ENCODE measurements at regions not wholly inside any gene's neighbourhood (a gene's known extent, or its start where the extent isn't known, plus 50 kb on each side); places are given as distances from the start of the nearest gene placed in this dataset.

GRCh38 chr6:48615041-48615440 lies 504.0 kb upstream of the PTCHD4 start:
- Histone ChIP-seq H3T11ph (ENCODE audit: low read length) (no peak overlapping the region), H4K5ac (ENCODE audit: insufficient read length, low read depth, low read length) (no peak overlapping the region), H2AFZ (ENCODE audit: low read length) (no peak overlapping the region), H3K14ac (ENCODE audit: insufficient read depth, low read length) (no peak overlapping the region), H2BK5ac (ENCODE audit: insufficient read length, low read length) (no peak overlapping the region), H3K18ac (ENCODE audit: insufficient read length, low read depth, low read length) (no peak overlapping the region), H3K56ac (ENCODE audit: insufficient read length, low read depth, low read length) (no peak overlapping the region), H2BK20ac (ENCODE audit: low read depth, low read length, poor library complexity, severe bottlenecking) (no peak overlapping the region), H3K4me2 (ENCODE audit: insufficient read depth, insufficient read length, low read length) (no peak overlapping the region), H3K9me3 (ENCODE audit: control insufficient read depth, low read depth, low read length) (no peaks in the 10 kb centered on the region), H3K79me1 (ENCODE audit: insufficient read depth, low read depth, low read length, poor library complexity, severe bottlenecking) (no peaks in the 10 kb centered on the region), H4K91ac (ENCODE audit: insufficient read length, low read depth, low read length) (no peak overlapping the region), H3K27me3 (ENCODE audit: insufficient read depth, low read length) (no peaks in the 10 kb centered on the region), H4K20me1 (ENCODE audit: control insufficient read depth, insufficient read depth, insufficient read length) (no peaks in the 10 kb centered on the region), H3K79me2 (ENCODE audit: insufficient read depth, low read length) (no peaks in the 10 kb centered on the region), H2AK5ac (ENCODE audit: insufficient read length, low read length) (no peak overlapping the region), H3K4ac (ENCODE audit: low read depth, low read length) (no peak overlapping the region), H3K23ac (ENCODE audit: insufficient read length, low read depth, low read length) (no peak overlapping the region), H4K8ac (replicated peaks; ENCODE audit: insufficient read length, low read depth, low read length) (no peak overlapping the region), H3K4me1 (ENCODE audit: insufficient read depth, low read length) (no peaks in the 10 kb centered on the region), H3K9ac (ENCODE audit: extremely low read depth, insufficient read length, low read length) (no peak overlapping the region), H3K23me2 (ENCODE audit: insufficient read length, low read depth, low read length, poor library complexity, severe bottlenecking) (no peaks in the 10 kb centered on the region), H2BK15ac (ENCODE audit: low read depth, low read length) (no peak overlapping the region), H2BK120ac (ENCODE audit: low read depth, low read length, poor library complexity, severe bottlenecking) (no peak overlapping the region), H2BK12ac (ENCODE audit: insufficient read length, low read depth, low read length) (no peak overlapping the region), H3K27ac (ENCODE audit: insufficient read length, low read depth, low read length) (no peak overlapping the region)
- TF ChIP-seq, protein P1, sequence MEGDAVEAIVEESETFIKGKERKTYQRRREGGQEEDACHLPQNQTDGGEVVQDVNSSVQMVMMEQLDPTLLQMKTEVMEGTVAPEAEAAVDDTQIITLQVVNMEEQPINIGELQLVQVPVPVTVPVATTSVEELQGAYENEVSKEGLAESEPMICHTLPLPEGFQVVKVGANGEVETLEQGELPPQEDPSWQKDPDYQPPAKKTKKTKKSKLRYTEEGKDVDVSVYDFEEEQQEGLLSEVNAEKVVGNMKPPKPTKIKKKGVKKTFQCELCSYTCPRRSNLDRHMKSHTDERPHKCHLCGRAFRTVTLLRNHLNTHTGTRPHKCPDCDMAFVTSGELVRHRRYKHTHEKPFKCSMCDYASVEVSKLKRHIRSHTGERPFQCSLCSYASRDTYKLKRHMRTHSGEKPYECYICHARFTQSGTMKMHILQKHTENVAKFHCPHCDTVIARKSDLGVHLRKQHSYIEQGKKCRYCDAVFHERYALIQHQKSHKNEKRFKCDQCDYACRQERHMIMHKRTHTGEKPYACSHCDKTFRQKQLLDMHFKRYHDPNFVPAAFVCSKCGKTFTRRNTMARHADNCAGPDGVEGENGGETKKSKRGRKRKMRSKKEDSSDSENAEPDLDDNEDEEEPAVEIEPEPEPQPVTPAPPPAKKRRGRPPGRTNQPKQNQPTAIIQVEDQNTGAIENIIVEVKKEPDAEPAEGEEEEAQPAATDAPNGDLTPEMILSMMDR (conservative IDR thresholded peaks at IDR 0.05) = no peak
- Mint-ChIP-seq H3K4me1 (peaks cover 3 to 4% of the 10 kb centered on the region in 2 experiments; a peak in 3 of 4 replicates), H3K9me3 (peaks cover 4 to 8% of the 10 kb centered on the region in 2 experiments; a peak in 3 of 5 replicates), H3K27me3 (ENCODE audit: low read depth) (no peaks in the 10 kb centered on the region), H3K36me3 (ENCODE audit: insufficient read depth in 1 of 3, low read depth in 3 of 3) (no peaks in the 10 kb centered on the region), H3K27ac (no peak overlapping the region), H3K4me3 (no peak overlapping the region)
- DNase-seq = no peak
- no CpG with 5 or more reads among the region's 2 CpGs for WGBS (ENCODE audit: extremely low coverage, insufficient read length, low lambda C conversion rate)

All from H9 (cell line).